Liver (tissue), 8 donors: ENCODE measurements at regions not wholly inside any gene's neighbourhood (a gene's known extent, or its start where the extent isn't known, plus 50 kb on each side); places are given as distances from the start of the nearest gene placed in this dataset.

ENCODE experiments used
- DNase-seq: peaks from one replicate; pipeline ENCODE4 v3.0.0-alpha.2; 2017; ENCODE audit warnings: low spot score
- H3K27ac ChIP-seq, 2 donors: one replicate each; pipeline ENCODE4 v1.7.0; 2013; ENCODE audit warnings: inconsistent platforms in 2 of 2, low read length in 2 of 2, control low read depth in 1 of 2, low read depth in 1 of 2, mild to moderate bottlenecking in 1 of 2
- H3K27me3 ChIP-seq, 4 donors: one replicate each; pipeline versions ENCODE4 v1.6.1 to v1.7.0; 2013; ENCODE audit warnings: low read length in 3 of 4, inconsistent platforms in 1 of 4, mild to moderate bottlenecking in 1 of 4, moderate library complexity in 1 of 4; ENCODE audit not compliant: control insufficient read depth in 4 of 4, insufficient read depth in 4 of 4
- H3K36me3 ChIP-seq, 4 donors: one replicate each; pipeline versions ENCODE4 v1.6.1 to v1.7.0; 2013; ENCODE audit warnings: low read length in 3 of 4, mild to moderate bottlenecking in 3 of 4, low read depth in 1 of 4, moderate library complexity in 1 of 4; ENCODE audit not compliant: control insufficient read depth in 4 of 4, insufficient read depth in 3 of 4
- H3K4me1 ChIP-seq, 4 donors: one replicate each; pipeline versions ENCODE4 v1.6.1 to v1.7.0; 2013; ENCODE audit warnings: low read length in 3 of 4, mild to moderate bottlenecking in 3 of 4, moderate library complexity in 1 of 4; ENCODE audit not compliant: control insufficient read depth in 4 of 4, insufficient read depth in 4 of 4
- H3K4me3 ChIP-seq, 3 donors: one replicate each; pipeline versions ENCODE4 v1.6.1 to v1.7.0; 2013; ENCODE audit warnings: low read length in 3 of 3, control low read depth in 1 of 3, low read depth in 1 of 3, mild to moderate bottlenecking in 1 of 3
- H3K9ac ChIP-seq, 2 donors: one replicate each; pipeline ENCODE4 v1.7.0; 2013; ENCODE audit warnings: low read length in 2 of 2, mild to moderate bottlenecking in 2 of 2, moderate library complexity in 2 of 2, control low read depth in 1 of 2, low read depth in 1 of 2
- H3K9me3 ChIP-seq, 4 donors: one replicate each; pipeline versions ENCODE4 v1.6.1 to v1.7.0; 2013; ENCODE audit warnings: low read length in 3 of 4; ENCODE audit not compliant: control insufficient read depth in 4 of 4
- CTCF ChIP-seq: fragments of 150-350 bp; IDR thresholded peaks from 2 replicates; pipeline ENCODE4 v1.5.1; 2017; ENCODE audit warnings: improper control_type of control experiment, low read depth, low read length; ENCODE audit not compliant: missing input control
- EGR1 ChIP-seq, 2 donors: IDR thresholded peaks; 2 replicates each; pipeline ENCODE4 v1.6.1; 2016 to 2018; ENCODE audit warnings: antibody characterized with exemption in 2 of 2, low read depth in 2 of 2
- FOXA1 ChIP-seq: IDR thresholded peaks from 2 replicates; pipeline ENCODE4 v1.6.1; 2016; ENCODE audit warnings: antibody characterized with exemption
- FOXA2 ChIP-seq: IDR thresholded peaks from 2 replicates; pipeline ENCODE4 v1.6.1; 2016; ENCODE audit warnings: antibody characterized with exemption
- GABPA ChIP-seq, 2 donors: IDR thresholded peaks in 1 of 2; conservative IDR thresholded peaks in 1 of 2; 2 replicates each; pipeline ENCODE4 v1.6.1; 2016; ENCODE audit warnings: antibody characterized with exemption in 2 of 2, mild to moderate bottlenecking in 1 of 2, moderate library complexity in 1 of 2
- HNF4A ChIP-seq, 2 donors: conservative IDR thresholded peaks; 2 replicates each; pipeline ENCODE4 v1.6.1; 2016; ENCODE audit warnings: antibody characterized with exemption in 2 of 2, mild to moderate bottlenecking in 2 of 2
- HNF4G ChIP-seq: IDR thresholded peaks from 2 replicates; pipeline ENCODE4 v1.6.1; 2016; ENCODE audit warnings: antibody characterized with exemption
- JUND ChIP-seq, 2 donors: IDR thresholded peaks; 2 replicates each; pipeline ENCODE4 v1.6.1; 2016; ENCODE audit warnings: antibody characterized with exemption in 2 of 2
- MAX ChIP-seq: IDR thresholded peaks from 2 replicates; pipeline ENCODE4 v1.6.1; 2016; ENCODE audit warnings: antibody characterized with exemption
- NR2F2 ChIP-seq: IDR thresholded peaks from 2 replicates; pipeline ENCODE4 v1.6.1; 2016; ENCODE audit warnings: antibody characterized with exemption
- RAD21 ChIP-seq, 2 donors: IDR thresholded peaks; 2 replicates each; pipeline ENCODE4 v1.6.1; 2016; ENCODE audit warnings: antibody characterized with exemption in 2 of 2, mild to moderate bottlenecking in 2 of 2
- RXRA ChIP-seq, 2 donors: IDR thresholded peaks; 2 replicates each; pipeline ENCODE4 v1.6.1; 2017 to 2018; ENCODE audit warnings: antibody characterized with exemption in 2 of 2, mild to moderate bottlenecking in 1 of 2
- SP1 ChIP-seq: IDR thresholded peaks from 2 replicates; pipeline ENCODE4 v1.6.1; 2018; ENCODE audit warnings: antibody characterized with exemption, mild to moderate bottlenecking
- TAF1 ChIP-seq: conservative IDR thresholded peaks from 2 replicates; pipeline ENCODE4 v1.6.1; 2016; ENCODE audit warnings: antibody characterized with exemption, mild to moderate bottlenecking
- YY1 ChIP-seq: IDR thresholded peaks from 2 replicates; pipeline ENCODE4 v1.6.1; 2016; ENCODE audit warnings: antibody characterized with exemption, mild to moderate bottlenecking
- WGBS: extraction: QIAGEN DNeasy Blood & Tissue Kit; methylation state at CpG from one replicate; pipeline ENCODE4 v1.1.7; 2013; 5-methylcytosine and 5-hydroxymethylcytosine counted together
- TF ChIP-seq, protein P1 (sequence below): IDR thresholded peaks from 2 replicates; pipeline ENCODE4 v1.6.1; 2016; ENCODE audit warnings: antibody characterized with exemption, mild to moderate bottlenecking
- TF ChIP-seq, protein P2 (sequence below): IDR thresholded peaks from 2 replicates; pipeline ENCODE4 v1.6.1; 2016; ENCODE audit warnings: antibody characterized with exemption
- TF ChIP-seq, protein P3 (sequence below): IDR thresholded peaks from 2 replicates; pipeline ENCODE4 v1.6.1; 2016; ENCODE audit warnings: antibody characterized with exemption
- donor health status: healthy.
- donor health status: healthy.
- donor health status: healthy.
- donor health status: healthy.
- donor health status: healthy.

GRCh38 chr3:148126956-148127355 is 570.7 kb upstream of the AGTR1 start (continued):
- TF ChIP-seq, protein P1, sequence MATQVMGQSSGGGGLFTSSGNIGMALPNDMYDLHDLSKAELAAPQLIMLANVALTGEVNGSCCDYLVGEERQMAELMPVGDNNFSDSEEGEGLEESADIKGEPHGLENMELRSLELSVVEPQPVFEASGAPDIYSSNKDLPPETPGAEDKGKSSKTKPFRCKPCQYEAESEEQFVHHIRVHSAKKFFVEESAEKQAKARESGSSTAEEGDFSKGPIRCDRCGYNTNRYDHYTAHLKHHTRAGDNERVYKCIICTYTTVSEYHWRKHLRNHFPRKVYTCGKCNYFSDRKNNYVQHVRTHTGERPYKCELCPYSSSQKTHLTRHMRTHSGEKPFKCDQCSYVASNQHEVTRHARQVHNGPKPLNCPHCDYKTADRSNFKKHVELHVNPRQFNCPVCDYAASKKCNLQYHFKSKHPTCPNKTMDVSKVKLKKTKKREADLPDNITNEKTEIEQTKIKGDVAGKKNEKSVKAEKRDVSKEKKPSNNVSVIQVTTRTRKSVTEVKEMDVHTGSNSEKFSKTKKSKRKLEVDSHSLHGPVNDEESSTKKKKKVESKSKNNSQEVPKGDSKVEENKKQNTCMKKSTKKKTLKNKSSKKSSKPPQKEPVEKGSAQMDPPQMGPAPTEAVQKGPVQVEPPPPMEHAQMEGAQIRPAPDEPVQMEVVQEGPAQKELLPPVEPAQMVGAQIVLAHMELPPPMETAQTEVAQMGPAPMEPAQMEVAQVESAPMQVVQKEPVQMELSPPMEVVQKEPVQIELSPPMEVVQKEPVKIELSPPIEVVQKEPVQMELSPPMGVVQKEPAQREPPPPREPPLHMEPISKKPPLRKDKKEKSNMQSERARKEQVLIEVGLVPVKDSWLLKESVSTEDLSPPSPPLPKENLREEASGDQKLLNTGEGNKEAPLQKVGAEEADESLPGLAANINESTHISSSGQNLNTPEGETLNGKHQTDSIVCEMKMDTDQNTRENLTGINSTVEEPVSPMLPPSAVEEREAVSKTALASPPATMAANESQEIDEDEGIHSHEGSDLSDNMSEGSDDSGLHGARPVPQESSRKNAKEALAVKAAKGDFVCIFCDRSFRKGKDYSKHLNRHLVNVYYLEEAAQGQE, result no peak
- TF ChIP-seq, protein P2, sequence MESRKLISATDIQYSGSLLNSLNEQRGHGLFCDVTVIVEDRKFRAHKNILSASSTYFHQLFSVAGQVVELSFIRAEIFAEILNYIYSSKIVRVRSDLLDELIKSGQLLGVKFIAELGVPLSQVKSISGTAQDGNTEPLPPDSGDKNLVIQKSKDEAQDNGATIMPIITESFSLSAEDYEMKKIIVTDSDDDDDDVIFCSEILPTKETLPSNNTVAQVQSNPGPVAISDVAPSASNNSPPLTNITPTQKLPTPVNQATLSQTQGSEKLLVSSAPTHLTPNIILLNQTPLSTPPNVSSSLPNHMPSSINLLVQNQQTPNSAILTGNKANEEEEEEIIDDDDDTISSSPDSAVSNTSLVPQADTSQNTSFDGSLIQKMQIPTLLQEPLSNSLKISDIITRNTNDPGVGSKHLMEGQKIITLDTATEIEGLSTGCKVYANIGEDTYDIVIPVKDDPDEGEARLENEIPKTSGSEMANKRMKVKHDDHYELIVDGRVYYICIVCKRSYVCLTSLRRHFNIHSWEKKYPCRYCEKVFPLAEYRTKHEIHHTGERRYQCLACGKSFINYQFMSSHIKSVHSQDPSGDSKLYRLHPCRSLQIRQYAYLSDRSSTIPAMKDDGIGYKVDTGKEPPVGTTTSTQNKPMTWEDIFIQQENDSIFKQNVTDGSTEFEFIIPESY, result no peak
- TF ChIP-seq RAD21 (IDR thresholded peaks at IDR 0.05), result no peak
- no peak for TF ChIP-seq YY1
- TF ChIP-seq SP1, result no peak

DNA sequence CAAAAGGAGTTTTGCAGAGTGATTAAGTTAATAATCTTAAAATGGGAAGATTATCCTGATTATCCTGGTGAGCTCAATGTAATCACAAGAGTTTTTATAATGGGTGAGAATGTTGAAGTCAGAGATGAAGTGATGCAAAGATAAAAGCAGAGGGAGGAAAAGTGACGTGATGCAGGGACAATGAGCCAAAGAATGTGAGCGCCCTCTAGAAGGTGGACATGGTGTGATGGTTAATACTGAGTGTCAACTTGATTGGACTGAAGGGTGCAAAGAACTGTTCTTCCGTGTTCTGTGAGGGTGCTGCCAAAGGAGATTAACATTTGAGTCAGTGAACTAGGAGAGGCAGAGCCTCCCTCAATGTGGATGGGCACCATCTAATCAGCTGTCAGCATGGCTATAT is 569.6 kb upstream of the AGTR1 start:
- WGBS, result 46% methylated on average over 3 of the region's 3 CpGs

More for the DNA sequence above, 569.6 kb upstream of the AGTR1 start:
- no peaks in the 10 kb centered on the region for H3K9me3 ChIP-seq
- no peak overlapping the region for H3K27ac ChIP-seq
- no peak overlapping the region for H3K9ac ChIP-seq
- H3K4me3 ChIP-seq, result no peak overlapping the region
- H3K27me3 ChIP-seq, result no peaks in the 10 kb centered on the region
- TF ChIP-seq EGR1 (IDR thresholded peaks at IDR 0.05; ENCODE audit: low read depth in 2 of 2) (no peak), FOXA2 (no peak), MAX (no peak), YY1 (no peak), NR2F2 (no peak), CTCF (no peak), TAF1 (no peak), GABPA (IDR thresholded peaks at IDR 0.05 in 1 of 2, conservative IDR thresholded peaks at IDR 0.05 in 1 of 2) (no peak), SP1 (no peak), HNF4A (conservative IDR thresholded peaks at IDR 0.05) (no peak), RAD21 (IDR thresholded peaks at IDR 0.05) (no peak), JUND (IDR thresholded peaks at IDR 0.05) (no peak), RXRA (IDR thresholded peaks at IDR 0.05) (no peak), HNF4G (no peak), FOXA1 (no peak)
- TF ChIP-seq, protein P3, sequence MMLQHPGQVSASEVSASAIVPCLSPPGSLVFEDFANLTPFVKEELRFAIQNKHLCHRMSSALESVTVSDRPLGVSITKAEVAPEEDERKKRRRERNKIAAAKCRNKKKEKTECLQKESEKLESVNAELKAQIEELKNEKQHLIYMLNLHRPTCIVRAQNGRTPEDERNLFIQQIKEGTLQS, result no peak
- TF ChIP-seq, protein P2, result no peak
- TF ChIP-seq, protein P1, result no peak
- H3K36me3 ChIP-seq, result no peaks in the 10 kb centered on the region
- no peaks in the 10 kb centered on the region for H3K4me1 ChIP-seq
- DNase-seq, result no peak
